Testis (tissue), 2 donors: ENCODE measurements at regions not wholly inside any gene's neighbourhood (a gene's known extent, or its start where the extent isn't known, plus 50 kb on each side); places are given as distances from the start of the nearest gene placed in this dataset.

Source experiments
- POLR2A ChIP-seq: fragments of 450-650 bp; IDR thresholded peaks from one replicate; pipeline ENCODE4 v1.6.1; 2017; ENCODE audit warnings: antibody characterized with exemption, mild to moderate bottlenecking, moderate library complexity
- TF ChIP-seq, protein P1 (sequence below), 3 experiments: fragments of 450-650 bp in 2 of 3; fragments of 200-600 bp in 1 of 3; sonication (generic) in 1 of 3; IDR thresholded peaks; one replicate each; pipeline ENCODE4 v1.5.1; 2016 to 2019; ENCODE audit warnings: antibody characterized with exemption in 3 of 3, mild to moderate bottlenecking in 2 of 3, moderate library complexity in 1 of 3

DNA sequence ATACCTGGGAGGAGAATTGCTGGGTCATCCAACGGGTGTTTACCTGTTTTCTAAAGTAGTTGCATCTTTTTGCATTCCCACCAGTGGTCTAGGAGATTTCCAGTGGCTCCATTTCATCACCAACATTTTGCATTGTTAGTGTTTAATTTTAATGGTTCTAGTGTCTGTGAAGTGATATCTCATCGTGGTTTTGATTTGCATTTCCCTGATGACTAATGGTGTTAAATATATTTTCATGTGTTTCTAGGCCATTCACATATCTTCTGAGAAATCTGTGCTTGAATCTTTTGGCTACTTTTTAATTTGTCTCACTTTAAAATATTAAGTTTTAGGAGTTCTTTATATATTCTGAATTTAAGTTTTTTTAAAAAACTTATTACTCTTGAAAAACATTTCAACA, 439.6 kb downstream of the TMEM135 start:
- TF ChIP-seq, protein P1, sequence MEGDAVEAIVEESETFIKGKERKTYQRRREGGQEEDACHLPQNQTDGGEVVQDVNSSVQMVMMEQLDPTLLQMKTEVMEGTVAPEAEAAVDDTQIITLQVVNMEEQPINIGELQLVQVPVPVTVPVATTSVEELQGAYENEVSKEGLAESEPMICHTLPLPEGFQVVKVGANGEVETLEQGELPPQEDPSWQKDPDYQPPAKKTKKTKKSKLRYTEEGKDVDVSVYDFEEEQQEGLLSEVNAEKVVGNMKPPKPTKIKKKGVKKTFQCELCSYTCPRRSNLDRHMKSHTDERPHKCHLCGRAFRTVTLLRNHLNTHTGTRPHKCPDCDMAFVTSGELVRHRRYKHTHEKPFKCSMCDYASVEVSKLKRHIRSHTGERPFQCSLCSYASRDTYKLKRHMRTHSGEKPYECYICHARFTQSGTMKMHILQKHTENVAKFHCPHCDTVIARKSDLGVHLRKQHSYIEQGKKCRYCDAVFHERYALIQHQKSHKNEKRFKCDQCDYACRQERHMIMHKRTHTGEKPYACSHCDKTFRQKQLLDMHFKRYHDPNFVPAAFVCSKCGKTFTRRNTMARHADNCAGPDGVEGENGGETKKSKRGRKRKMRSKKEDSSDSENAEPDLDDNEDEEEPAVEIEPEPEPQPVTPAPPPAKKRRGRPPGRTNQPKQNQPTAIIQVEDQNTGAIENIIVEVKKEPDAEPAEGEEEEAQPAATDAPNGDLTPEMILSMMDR (IDR thresholded peaks at IDR 0.05) = no peak
- no peak for TF ChIP-seq POLR2A
